Astrocyte (in vitro differentiated cells and primary cell): ENCODE measurements at regions not wholly inside any gene's neighbourhood (a gene's known extent, or its start where the extent isn't known, plus 50 kb on each side); places are given as distances from the start of the nearest gene placed in this dataset.

Experiments used
- DNase-seq: peaks from one replicate; pipeline ENCODE4 v3.0.0-alpha.2; 2010; ENCODE audit warnings: low read depth
- FAIRE-seq: peaks from 2 replicates; lab custom pipeline; 2011; peaks lifted over from hg19 to GRCh38; lab: Jason Lieb, UNC
- H2AFZ ChIP-seq: 2 replicates; pipeline ENCODE4 v1.6.0; 2012; ENCODE audit warnings: low read depth, low read length, inconsistent platforms
- H3K27ac ChIP-seq: 2 replicates; pipeline ENCODE4 v1.5.1; 2011; ENCODE audit warnings: low read depth, low read length, inconsistent platforms
- H3K27me3 ChIP-seq: 2 replicates; pipeline ENCODE4 v1.6.0; 2011; ENCODE audit warnings: low read length, inconsistent platforms; ENCODE audit not compliant: insufficient read depth
- H3K36me3 ChIP-seq: 2 replicates; pipeline ENCODE4 v1.5.1; 2011; ENCODE audit warnings: low read length, inconsistent platforms; ENCODE audit not compliant: insufficient read depth
- H3K4me1 ChIP-seq: 2 replicates; pipeline ENCODE4 v1.5.1; 2011; ENCODE audit warnings: low read length, inconsistent platforms; ENCODE audit not compliant: insufficient read depth
- H3K4me2 ChIP-seq: 2 replicates; pipeline ENCODE4 v1.6.0; 2012; ENCODE audit warnings: low read length, inconsistent platforms
- H3K4me3 ChIP-seq: 2 replicates; pipeline ENCODE4 v1.5.1; 2011; ENCODE audit warnings: low read depth, mild to moderate bottlenecking, low read length, inconsistent platforms; ENCODE audit not compliant: insufficient read depth
- H3K79me2 ChIP-seq: 2 replicates; pipeline ENCODE4 v1.6.0; 2012; ENCODE audit warnings: mild to moderate bottlenecking, low read length, inconsistent platforms; ENCODE audit not compliant: insufficient read depth
- H3K9ac ChIP-seq: 2 replicates; pipeline ENCODE4 v1.6.0; 2012; ENCODE audit warnings: mild to moderate bottlenecking, low read length, inconsistent platforms
- H3K9me3 ChIP-seq: 2 replicates; pipeline ENCODE4 v1.5.1; 2012; ENCODE audit warnings: low read depth, mild to moderate bottlenecking, low read length, inconsistent platforms; ENCODE audit not compliant: insufficient read depth
- H4K20me1 ChIP-seq: 2 replicates; pipeline ENCODE4 v1.6.0; 2012; ENCODE audit warnings: low read length, inconsistent platforms; ENCODE audit not compliant: insufficient read depth
- H3K27ac Mint-ChIP-seq: one replicate; pipeline ENCODE4 v1.8.0; 2021; ENCODE audit warnings: mild to moderate bottlenecking, mixed read lengths; ENCODE audit not compliant: unreplicated experiment
- H3K27me3 Mint-ChIP-seq: one replicate; pipeline ENCODE4 v1.8.0; 2021; ENCODE audit warnings: low read depth, mixed read lengths; ENCODE audit not compliant: unreplicated experiment
- H3K36me3 Mint-ChIP-seq: one replicate; pipeline ENCODE4 v1.8.0; 2021; ENCODE audit warnings: low read depth, mixed read lengths; ENCODE audit not compliant: unreplicated experiment
- H3K4me1 Mint-ChIP-seq: one replicate; pipeline ENCODE4 v1.8.0; 2021; ENCODE audit warnings: low read depth, mixed read lengths; ENCODE audit not compliant: unreplicated experiment
- H3K4me3 Mint-ChIP-seq: one replicate; pipeline ENCODE4 v1.8.0; 2021; ENCODE audit warnings: mild to moderate bottlenecking, moderate library complexity, mixed read lengths; ENCODE audit not compliant: unreplicated experiment
- H3K9me3 Mint-ChIP-seq: one replicate; pipeline ENCODE4 v1.8.0; 2021; ENCODE audit warnings: mild to moderate bottlenecking, mixed read lengths; ENCODE audit not compliant: unreplicated experiment
- CTCF ChIP-seq: IDR thresholded peaks from 2 replicates; pipeline ENCODE4 v1.5.1; 2011; ENCODE audit warnings: low read depth, mild to moderate bottlenecking, inconsistent platforms, low read length, moderate library complexity; ENCODE audit not compliant: insufficient read depth
- EZH2 ChIP-seq: IDR thresholded peaks from 2 replicates; pipeline ENCODE4 v1.6.1; 2012; ENCODE audit warnings: mild to moderate bottlenecking, low read length, inconsistent platforms; ENCODE audit not compliant: insufficient read depth

DNA sequence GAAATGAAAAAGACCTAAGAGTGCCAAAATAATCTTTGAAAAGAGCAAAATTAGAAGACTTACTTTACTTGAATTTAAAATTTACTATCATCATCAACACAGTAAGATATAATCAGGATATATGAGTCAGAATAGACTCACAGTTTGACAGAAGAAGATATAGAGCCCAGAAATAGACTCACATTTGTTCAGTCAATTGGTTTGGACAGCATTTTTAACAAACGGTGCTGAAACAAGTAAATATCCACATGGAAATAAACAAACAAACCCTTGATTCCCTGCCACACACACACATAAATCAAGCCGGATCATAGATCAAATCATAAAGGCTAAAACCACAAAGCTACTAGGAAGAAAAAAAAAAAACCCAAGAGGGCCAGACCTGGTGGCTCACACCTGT lies 291.1 kb downstream of the ADGRG6 start:
- no peak for TF ChIP-seq EZH2
- no peak for TF ChIP-seq CTCF
- no peaks in the 10 kb centered on the region for H3K27me3 Mint-ChIP-seq
- Histone ChIP-seq H3K27ac (no peak overlapping the region), H3K79me2 (no peaks in the 10 kb centered on the region), H3K4me1 (no peaks in the 10 kb centered on the region), H2AFZ (no peak overlapping the region), H3K9ac (no peak overlapping the region), H3K36me3 (no peaks in the 10 kb centered on the region), H3K4me3 (no peak overlapping the region), H4K20me1 (no peaks in the 10 kb centered on the region), H3K9me3 (no peaks in the 10 kb centered on the region), H3K27me3 (no peaks in the 10 kb centered on the region), H3K4me2 (no peak overlapping the region)
- FAIRE-seq (no peak), DNase-seq (no peak)
- no peak overlapping the region for H3K27ac Mint-ChIP-seq
- H3K9me3 Mint-ChIP-seq: no peaks in the 10 kb centered on the region
- no peaks in the 10 kb centered on the region for H3K4me1 Mint-ChIP-seq
- no peaks in the 10 kb centered on the region for H3K36me3 Mint-ChIP-seq
- no peak overlapping the region for H3K4me3 Mint-ChIP-seq

- DNase-seq: no peak
- no peak overlapping the region for H3K4me2 ChIP-seq
- no peak overlapping the region for H3K27ac ChIP-seq
- no peaks in the 10 kb centered on the region for H3K36me3 ChIP-seq
- H3K79me2 ChIP-seq: no peaks in the 10 kb centered on the region
- no peaks in the 10 kb centered on the region for H3K27me3 ChIP-seq
- no peak for FAIRE-seq
- H3K4me3 ChIP-seq: no peak overlapping the region
- no peaks in the 10 kb centered on the region for H3K4me1 Mint-ChIP-seq
- H3K27me3 Mint-ChIP-seq: no peaks in the 10 kb centered on the region
- H3K9me3 ChIP-seq: no peaks in the 10 kb centered on the region
- H3K9me3 Mint-ChIP-seq: no peaks in the 10 kb centered on the region
- no peaks in the 10 kb centered on the region for H4K20me1 ChIP-seq
- TF ChIP-seq CTCF (no peak), EZH2 (no peak)
- no peak overlapping the region for H3K4me3 Mint-ChIP-seq
- no peak overlapping the region for H2AFZ ChIP-seq
- H3K27ac Mint-ChIP-seq: no peak overlapping the region
- H3K9ac ChIP-seq: no peak overlapping the region
- no peaks in the 10 kb centered on the region for H3K4me1 ChIP-seq
- no peaks in the 10 kb centered on the region for H3K36me3 Mint-ChIP-seq
These were observed 296.0 kb downstream of the ADGRG6 start for GRCh38 chr6:142597836-142598235.

DNA sequence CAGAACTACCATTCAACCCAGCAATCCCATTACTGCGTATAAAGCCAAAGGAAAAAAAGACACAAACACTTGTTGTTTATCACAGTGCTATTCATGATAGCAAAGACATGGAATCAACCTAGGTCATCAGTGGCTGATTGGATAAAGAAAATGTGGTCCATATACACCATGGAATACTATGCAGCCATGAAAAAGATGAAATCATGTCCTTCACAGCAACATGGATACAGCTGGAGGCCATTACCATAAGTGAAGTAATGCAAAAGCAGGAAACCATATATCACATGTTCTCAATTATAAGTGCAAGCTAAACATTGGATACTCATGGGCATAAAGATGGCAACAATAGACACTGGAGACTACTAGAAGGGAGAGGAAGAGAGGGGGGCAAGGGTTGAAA lies 299.6 kb downstream of the ADGRG6 start:
- no peak for TF ChIP-seq EZH2
- no peak for TF ChIP-seq CTCF
- Histone ChIP-seq H2AFZ (no peak overlapping the region), H3K9ac (no peak overlapping the region), H3K79me2 (no peaks in the 10 kb centered on the region), H3K9me3 (no peaks in the 10 kb centered on the region), H3K4me3 (no peak overlapping the region), H3K27me3 (no peaks in the 10 kb centered on the region), H3K4me2 (no peak overlapping the region), H4K20me1 (no peaks in the 10 kb centered on the region), H3K27ac (no peak overlapping the region), H3K4me1 (peaks cover 3% of the 10 kb centered on the region), H3K36me3 (no peaks in the 10 kb centered on the region)
- DNase-seq (no peak), FAIRE-seq (no peak)
- no peak overlapping the region for H3K27ac Mint-ChIP-seq
- H3K9me3 Mint-ChIP-seq: no peaks in the 10 kb centered on the region
- H3K36me3 Mint-ChIP-seq: no peaks in the 10 kb centered on the region
- H3K27me3 Mint-ChIP-seq: no peaks in the 10 kb centered on the region
- H3K4me3 Mint-ChIP-seq: no peak overlapping the region
- H3K4me1 Mint-ChIP-seq: peaks cover 9% of the 10 kb centered on the region
